Trophoblast cell (in vitro differentiated cells and primary cell): ENCODE measurements at regions not wholly inside any gene's neighbourhood (a gene's known extent, or its start where the extent isn't known, plus 50 kb on each side); places are given as distances from the start of the nearest gene placed in this dataset.

ENCODE experiments used
- DNase-seq, 2 donors: peaks; one replicate each; pipeline ENCODE4 v3.0.0-alpha.2; 2016
- H2AFZ ChIP-seq: 2 replicates; pipeline ENCODE4 v1.6.1; 2013; ENCODE audit warnings: low read length, moderate library complexity, mild to moderate bottlenecking; ENCODE audit not compliant: insufficient read depth, poor library complexity
- H2AK5ac ChIP-seq: 2 replicates; pipeline ENCODE4 v1.6.1; 2013; ENCODE audit warnings: mild to moderate bottlenecking, low read length
- H2BK120ac ChIP-seq: 2 replicates; pipeline ENCODE4 v1.6.1; 2013; ENCODE audit warnings: low read length, mild to moderate bottlenecking, moderate library complexity; ENCODE audit not compliant: insufficient read depth, poor library complexity
- H2BK12ac ChIP-seq: 2 replicates; pipeline ENCODE4 v1.6.1; 2013; ENCODE audit warnings: mild to moderate bottlenecking, low read length, moderate library complexity
- H2BK5ac ChIP-seq: 2 replicates; pipeline ENCODE4 v1.6.1; 2013; ENCODE audit warnings: low read length, low read depth, moderate library complexity, mild to moderate bottlenecking; ENCODE audit not compliant: poor library complexity
- H3K14ac ChIP-seq: 2 replicates; pipeline ENCODE4 v1.6.1; 2013; ENCODE audit warnings: mild to moderate bottlenecking, low read length
- H3K18ac ChIP-seq: 2 replicates; pipeline ENCODE4 v1.6.1; 2013; ENCODE audit warnings: mild to moderate bottlenecking, low read length
- H3K23ac ChIP-seq: 2 replicates; pipeline ENCODE4 v1.6.1; 2013; ENCODE audit warnings: low read length
- H3K27ac ChIP-seq: 2 replicates; pipeline ENCODE4 v1.5.1; 2013; ENCODE audit warnings: low read depth, mild to moderate bottlenecking, inconsistent platforms, low read length, moderate library complexity
- H3K27me3 ChIP-seq: 2 replicates; pipeline ENCODE4 v1.6.1; 2013; ENCODE audit warnings: inconsistent platforms, mild to moderate bottlenecking, low read length, moderate library complexity; ENCODE audit not compliant: insufficient read depth
- H3K36me3 ChIP-seq, 2 experiments: 1 replicate in 1 of 2; 2 replicates in 1 of 2; pipeline ENCODE4 v1.6.1; 2013; ENCODE audit warnings: low read length in 2 of 2, mild to moderate bottlenecking in 2 of 2, moderate library complexity in 1 of 2; ENCODE audit not compliant: insufficient read depth in 2 of 2, control insufficient read depth in 1 of 2
- H3K4ac ChIP-seq: 2 replicates; pipeline ENCODE4 v1.6.1; 2013; ENCODE audit warnings: low read depth, mild to moderate bottlenecking, low read length, moderate library complexity
- H3K4me1 ChIP-seq, 2 experiments: 1 replicate in 1 of 2; 2 replicates in 1 of 2; pipeline ENCODE4 v1.6.1; 2013; ENCODE audit warnings: low read length in 2 of 2, mild to moderate bottlenecking in 2 of 2, moderate library complexity in 1 of 2; ENCODE audit not compliant: insufficient read depth in 2 of 2, control insufficient read depth in 1 of 2
- H3K4me2 ChIP-seq: 2 replicates; pipeline ENCODE4 v1.6.1; 2013; ENCODE audit warnings: inconsistent platforms, mild to moderate bottlenecking, low read length, moderate library complexity
- H3K4me3 ChIP-seq: 2 replicates; pipeline ENCODE4 v1.5.1; 2013; ENCODE audit warnings: mild to moderate bottlenecking, low read depth, low read length, inconsistent platforms
- H3K79me1 ChIP-seq: one replicate; pipeline ENCODE4 v1.6.1; 2013; ENCODE audit warnings: low read length
- H3K79me2 ChIP-seq: 2 replicates; pipeline ENCODE4 v1.6.1; 2013; ENCODE audit warnings: low read length, mild to moderate bottlenecking; ENCODE audit not compliant: control insufficient read depth, insufficient read depth, poor library complexity
- H3K9ac ChIP-seq: 2 replicates; pipeline ENCODE4 v1.6.1; 2013; ENCODE audit warnings: mild to moderate bottlenecking, low read length
- H3K9me3 ChIP-seq: 2 replicates; pipeline ENCODE4 v1.6.1; 2013; ENCODE audit warnings: low read depth, mild to moderate bottlenecking, control low read depth, inconsistent platforms, low read length; ENCODE audit not compliant: insufficient read depth
- H4K12ac ChIP-seq: 2 replicates; pipeline ENCODE4 v1.6.1; 2013; ENCODE audit warnings: low read depth, mild to moderate bottlenecking, low read length, moderate library complexity
- H4K8ac ChIP-seq: 2 replicates; pipeline ENCODE4 v1.6.1; 2013; ENCODE audit warnings: low read depth, mild to moderate bottlenecking, low read length, moderate library complexity
- H4K91ac ChIP-seq: one replicate; pipeline ENCODE4 v1.6.1; 2013; ENCODE audit warnings: low read depth, mild to moderate bottlenecking, low read length, moderate library complexity
- WGBS: extraction: QIAGEN DNeasy Blood & Tissue Kit; methylation state at CpG from one replicate; pipeline ENCODE4 v1.1.7; 2013; ENCODE audit warnings: missing lambda C conversion rate; ENCODE audit not compliant: insufficient read length, insufficient coverage; ENCODE audit errors: extremely low coverage; 5-methylcytosine and 5-hydroxymethylcytosine counted together

GRCh38 chr12:65524666-65525065 is 246.2 kb downstream of the MSRB3 start:
- H2AK5ac ChIP-seq = no peak overlapping the region
- no peak overlapping the region for H2AFZ ChIP-seq
- H3K9ac ChIP-seq = no peak overlapping the region
- H3K79me1 ChIP-seq = peaks cover 55% of the 10 kb centered on the region
- no peak overlapping the region for H4K8ac ChIP-seq
- no CpG with 5 or more reads among the region's 2 CpGs for WGBS
- H3K36me3 ChIP-seq = no peaks in the 10 kb centered on the region
- H3K18ac ChIP-seq = no peak overlapping the region
- no peak for DNase-seq
- H3K79me2 ChIP-seq = peaks cover 5% of the 10 kb centered on the region
- H2BK12ac ChIP-seq = no peak overlapping the region
- H3K4ac ChIP-seq = no peak overlapping the region
- H2BK5ac ChIP-seq = no peak overlapping the region
- no peaks in the 10 kb centered on the region for H3K27me3 ChIP-seq
- no peak overlapping the region for H3K4me2 ChIP-seq
- H3K27ac ChIP-seq = peak overlapping the region; percentile 98
- no peaks in the 10 kb centered on the region for H3K9me3 ChIP-seq
- H3K4me1 ChIP-seq = peaks cover 14 to 22% of the 10 kb centered on the region in 2 experiments
- no peak overlapping the region for H2BK120ac ChIP-seq
- H3K23ac ChIP-seq = no peak overlapping the region
- no peak overlapping the region for H3K14ac ChIP-seq
- H4K91ac ChIP-seq = no peak overlapping the region
- H3K4me3 ChIP-seq = no peak overlapping the region
- no peak overlapping the region for H4K12ac ChIP-seq

DNA sequence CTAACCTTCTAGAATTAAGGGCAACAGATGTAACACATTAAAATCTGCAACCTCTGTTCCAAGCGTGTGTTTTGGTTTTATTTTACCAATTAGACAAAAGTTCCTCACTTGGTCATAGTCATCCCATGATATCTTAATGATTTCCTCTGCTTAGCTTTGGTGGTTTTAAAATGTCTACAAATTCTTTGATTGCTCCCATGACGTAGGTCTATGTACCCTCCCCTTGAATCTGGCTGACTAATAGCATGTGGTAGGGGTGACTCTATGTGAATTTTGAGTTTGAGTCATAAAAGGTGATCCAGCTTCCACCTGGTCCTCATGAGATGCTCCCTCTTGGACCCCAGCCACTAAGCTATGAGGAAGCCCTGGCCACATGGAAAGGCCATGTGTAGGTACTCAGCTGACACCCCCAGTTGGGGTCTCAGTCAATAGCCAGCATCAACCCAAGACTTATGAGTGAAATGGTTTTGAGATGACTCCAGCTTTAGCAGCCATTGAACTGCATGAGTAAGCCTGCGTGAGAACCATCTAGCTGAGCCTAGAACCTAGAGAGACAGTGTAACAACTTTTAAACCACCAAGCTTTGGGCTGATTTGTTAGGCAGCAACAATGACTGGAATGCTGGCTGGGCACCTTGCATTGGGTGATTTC is 247.1 kb downstream of the MSRB3 start:
- Histone ChIP-seq H3K36me3 (no peaks in the 10 kb centered on the region), H3K23ac (no peak overlapping the region), H3K4me2 (no peak overlapping the region), H3K14ac (peak overlapping the region; percentile 34), H4K12ac (no peak overlapping the region), H3K18ac (peak overlapping the region; percentile 39), H3K4me3 (no peak overlapping the region), H3K4ac (peak overlapping the region; percentile 13), H4K8ac (peak overlapping the region; percentile 44), H2AK5ac (peak overlapping the region; percentile 31), H3K79me2 (peaks cover 5% of the 10 kb centered on the region), H3K79me1 (peaks cover 53% of the 10 kb centered on the region), H2BK120ac (peak overlapping the region; percentile 75), H3K9ac (no peak overlapping the region), H3K9me3 (no peaks in the 10 kb centered on the region), H3K27me3 (no peaks in the 10 kb centered on the region), H2BK12ac (peak overlapping the region; percentile 93), H3K4me1 (peaks cover 22 to 26% of the 10 kb centered on the region in 2 experiments), H4K91ac (peak overlapping the region; percentile 75), H2BK5ac (peak overlapping the region; percentile 51), H3K27ac (peak overlapping the region; percentile 48), H2AFZ (peak overlapping the region; percentile 12)
- DNase-seq = peak; percentile 82 to 92
- WGBS = no CpG with 5 or more reads among the region's 3 CpGs

- Histone ChIP-seq H4K12ac (no peak overlapping the region), H3K4me2 (no peak overlapping the region)
- DNase-seq = peak; percentile 54 to 77
Observed at GRCh38 chr12:65526311-65526710, 247.8 kb downstream of the MSRB3 start.

DNA sequence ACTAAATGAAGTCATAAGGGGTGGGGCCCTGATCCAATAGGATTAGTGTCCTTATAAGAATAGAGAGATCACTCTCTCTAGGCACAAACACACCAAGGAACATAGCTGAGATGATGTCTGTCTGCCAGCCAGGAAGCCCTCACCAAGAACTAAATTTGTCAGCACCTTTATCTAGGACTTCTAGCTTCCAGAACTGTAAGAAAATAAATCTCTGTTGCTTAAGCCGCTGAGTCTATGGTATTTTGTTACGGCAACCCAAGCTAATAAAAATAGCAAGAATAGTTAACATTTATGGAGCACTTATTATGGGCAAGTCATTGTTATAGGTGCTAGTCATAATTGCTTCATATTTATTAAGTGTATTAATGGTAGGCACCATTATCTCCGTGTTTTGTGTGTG is 249.6 kb downstream of the MSRB3 start:
- no peak overlapping the region for H4K91ac ChIP-seq
- H3K9ac ChIP-seq = no peak overlapping the region
- WGBS = no CpG with 5 or more reads among the region's 3 CpGs
- H3K18ac ChIP-seq = no peak overlapping the region
- H3K4me1 ChIP-seq = peaks cover 27 to 30% of the 10 kb centered on the region in 2 experiments
- no peak overlapping the region for H3K4me2 ChIP-seq
- no peak overlapping the region for H3K23ac ChIP-seq
- H2BK120ac ChIP-seq = no peak overlapping the region
- peaks cover 54% of the 10 kb centered on the region for H3K79me1 ChIP-seq
- H4K12ac ChIP-seq = no peak overlapping the region
- no peak overlapping the region for H4K8ac ChIP-seq
- H3K27ac ChIP-seq = no peak overlapping the region
- no peak overlapping the region for H3K14ac ChIP-seq
- H3K36me3 ChIP-seq = no peaks in the 10 kb centered on the region
- no peak overlapping the region for H2BK5ac ChIP-seq
- H3K27me3 ChIP-seq = no peaks in the 10 kb centered on the region
- no peak overlapping the region for H2BK12ac ChIP-seq
- no peak for DNase-seq
- no peak overlapping the region for H2AK5ac ChIP-seq
- no peak overlapping the region for H3K4me3 ChIP-seq
- no peak overlapping the region for H3K4ac ChIP-seq
- H2AFZ ChIP-seq = no peak overlapping the region
- peaks cover 6% of the 10 kb centered on the region for H3K79me2 ChIP-seq
- H3K9me3 ChIP-seq = no peaks in the 10 kb centered on the region

More at GRCh38 chr12:65526311-65526710, 247.8 kb downstream of the MSRB3 start:
- Histone ChIP-seq H2BK12ac (peak overlapping the region; percentile 34), H4K8ac (no peak overlapping the region), H3K14ac (no peak overlapping the region), H2AFZ (no peak overlapping the region), H3K79me2 (peaks cover 5% of the 10 kb centered on the region), H3K4me1 (peaks cover 22 to 26% of the 10 kb centered on the region in 2 experiments), H2BK5ac (no peak overlapping the region), H2BK120ac (peak overlapping the region; percentile 34), H3K27ac (peak overlapping the region; percentile 48), H3K18ac (no peak overlapping the region), H3K27me3 (no peaks in the 10 kb centered on the region), H3K9ac (no peak overlapping the region), H3K36me3 (no peaks in the 10 kb centered on the region), H3K4me3 (no peak overlapping the region), H3K4ac (no peak overlapping the region), H4K91ac (peak overlapping the region; percentile 56), H2AK5ac (peak overlapping the region; percentile 3), H3K79me1 (peaks cover 54% of the 10 kb centered on the region), H3K23ac (no peak overlapping the region), H3K9me3 (no peaks in the 10 kb centered on the region)
- WGBS = no CpG with 5 or more reads among the region's 2 CpGs
